Pancreas (tissue), 10 donors: ENCODE measurements at regions not wholly inside any gene's neighbourhood (a gene's known extent, or its start where the extent isn't known, plus 50 kb on each side); places are given as distances from the start of the nearest gene placed in this dataset.

ENCODE experiments used
- ATAC-seq, 4 donors: fragments of 200-7000 bp; cut with Tn5 transposase; one replicate each; pipeline versions ENCODE4 v1.8.0 to v1.9.1; 2020; ENCODE audit warnings: mild to moderate bottlenecking in 4 of 4, moderate library complexity in 4 of 4
- DNase-seq, 6 donors: peaks; one replicate each; pipeline ENCODE4 v3.0.0-alpha.2; 2020
- FAIRE-seq: peaks from 2 replicates; lab custom pipeline; 2012; peaks lifted over from hg19 to GRCh38; lab: Jason Lieb, UNC
- H3K27ac ChIP-seq, 4 donors: fragments of 200-600 bp; sonication (generic); 1 replicate in 3 of 4; 2 replicates in 1 of 4; pipeline versions ENCODE4 v1.5.0 to v1.8.0; 2020
- H3K27me3 ChIP-seq, 4 donors: fragments of 200-600 bp; one replicate each; pipeline ENCODE4 v1.8.0; 2021
- H3K36me3 ChIP-seq, 3 donors: fragments of 200-600 bp; sonication (generic) in 1 of 3; one replicate each; pipeline versions ENCODE4 v1.5.0 to v1.8.0; 2020 to 2021
- H3K4me1 ChIP-seq, 3 donors: fragments of 200-600 bp; one replicate each; pipeline ENCODE4 v1.8.0; 2021
- H3K4me3 ChIP-seq, 4 donors: fragments of 200-600 bp; sonication (generic) in 2 of 4; one replicate each; pipeline versions ENCODE4 v1.5.0 to v1.8.0; 2020 to 2021
- H3K9me3 ChIP-seq, 4 donors: fragments of 200-600 bp; one replicate each; pipeline ENCODE4 v1.8.0; 2021
- CTCF ChIP-seq, 4 donors: fragments of 200-600 bp; sonication (generic) in 3 of 4; IDR thresholded peaks; one replicate each; pipeline versions ENCODE4 v1.5.0 to v1.8.0; 2021; ENCODE audit warnings: antibody characterized with exemption in 4 of 4
- WGBS, 2 donors: extraction: QIAGEN DNeasy Blood & Tissue Kit; methylation state at CpG; one replicate each; pipeline ENCODE4 v1.1.7; 2013; 5-methylcytosine and 5-hydroxymethylcytosine counted together
- intact Hi-C, 3 donors: fragments of 100-400 bp; cut with DNase I; formaldehyde crosslinking; loops; one replicate each; pipeline versions ENCODE4 v1.11.1 to v1.14.2; 2022
- donor health status: healthy with polysubstance abuse.
- donor health status: DM: no; HTN: no; CAD: no; lungs with moderate emphysema.
- donor health status: DM: no; HTN: no; CAD: no.
- donor health status: control.
- donor health status: control.
- donor health status: Bipolar disorder and iron deficiency.
- donor health status: DM: yes; HTN: yes; CAD: no.
- donor health status: DM: no; HTN: no; CAD: no.
- donor health status: DM: no; HTN: no; CAD: no.
- donor health status: DM: yes; HTN: yes; CAD: no.

GRCh38 chr7:10312942-10313341, 660.7 kb upstream of the PHF14 start:
- FAIRE-seq (no peak), DNase-seq (no peak)
- no peaks in the 10 kb centered on the region for H3K36me3 ChIP-seq

GRCh38 chr7:10315881-10316280, 657.8 kb upstream of the PHF14 start:
- WGBS, 2 donors: 48 to 73% methylated on average over 4 of the region's 4 CpGs
- no peak overlapping the region for H3K4me3 ChIP-seq
- H3K4me1 ChIP-seq: no peaks in the 10 kb centered on the region
- intact Hi-C loops: no loop called here
- no peaks in the 10 kb centered on the region for H3K36me3 ChIP-seq
- H3K27me3 ChIP-seq: no peaks in the 10 kb centered on the region
- no peak for TF ChIP-seq CTCF (IDR thresholded peaks at IDR 0.05)
- FAIRE-seq (no peak), DNase-seq (no peak), ATAC-seq (no peak)
- H3K9me3 ChIP-seq: no peaks in the 10 kb centered on the region
- no peak overlapping the region for H3K27ac ChIP-seq

More at GRCh38 chr7:10312942-10313341, 660.7 kb upstream of the PHF14 start:
- 93 to 96% methylated on average over 2 of the region's 2 CpGs for WGBS, 2 donors
- Histone ChIP-seq H3K27ac (no peak overlapping the region), H3K4me1 (no peaks in the 10 kb centered on the region), H3K4me3 (no peak overlapping the region), H3K27me3 (no peaks in the 10 kb centered on the region), H3K9me3 (no peaks in the 10 kb centered on the region)
- TF ChIP-seq CTCF (IDR thresholded peaks at IDR 0.05): no peak
- ATAC-seq: no peak
- intact Hi-C loops: no loop called here

GRCh38 chr7:10316488-10316887, 657.2 kb upstream of the PHF14 start:
- ATAC-seq (no peak), DNase-seq (no peak), FAIRE-seq (no peak)
- no peak overlapping the region for H3K4me3 ChIP-seq
- H3K27ac ChIP-seq: no peak overlapping the region
- no peaks in the 10 kb centered on the region for H3K9me3 ChIP-seq
- no peaks in the 10 kb centered on the region for H3K27me3 ChIP-seq
- TF ChIP-seq CTCF (IDR thresholded peaks at IDR 0.05): no peak
- 78 to 79% methylated on average over 1 of the region's 1 CpG for WGBS, 2 donors
- no peaks in the 10 kb centered on the region for H3K4me1 ChIP-seq
- intact Hi-C loops: no loop called here
- no peaks in the 10 kb centered on the region for H3K36me3 ChIP-seq

GRCh38 chr7:10325395-10325794, 648.3 kb upstream of the PHF14 start:
- no peak for ATAC-seq
- H3K4me3 ChIP-seq: no peak overlapping the region
- FAIRE-seq: no peak
- no peaks in the 10 kb centered on the region for H3K27me3 ChIP-seq
- H3K27ac ChIP-seq: no peak overlapping the region
- no peak for DNase-seq
- H3K9me3 ChIP-seq: no peaks in the 10 kb centered on the region
- H3K36me3 ChIP-seq: no peaks in the 10 kb centered on the region
- 56 to 60% methylated on average over 2 of the region's 2 CpGs for WGBS, 2 donors
- no peak for TF ChIP-seq CTCF (IDR thresholded peaks at IDR 0.05)
- H3K4me1 ChIP-seq: no peaks in the 10 kb centered on the region
- intact Hi-C loops: no loop called here

GRCh38 chr7:10343108-10343507, 630.6 kb upstream of the PHF14 start:
- no peak for TF ChIP-seq CTCF (IDR thresholded peaks at IDR 0.05)
- Histone ChIP-seq H3K27ac (no peak overlapping the region), H3K27me3 (no peaks in the 10 kb centered on the region), H3K4me1 (no peaks in the 10 kb centered on the region), H3K9me3 (no peaks in the 10 kb centered on the region), H3K36me3 (no peaks in the 10 kb centered on the region), H3K4me3 (no peak overlapping the region)
- FAIRE-seq (no peak), ATAC-seq (no peak), DNase-seq (no peak)
- intact Hi-C loops: no loop called here
- 45 to 47% methylated on average over 2 of the region's 2 CpGs for WGBS, 2 donors
